HEK293T (cell line): ENCODE measurements at regions not wholly inside any gene's neighbourhood (a gene's known extent, or its start where the extent isn't known, plus 50 kb on each side); places are given as distances from the start of the nearest gene placed in this dataset.
A peak's percentile ranks its signal among the peaks of the same experiment; 100 is the strongest.

Experiments used
- CTCF ChIA-PET: fragments of 350-600 bp; formaldehyde crosslinking; extraction: SDS; loops from one replicate; lab custom pipeline; 2021; ENCODE audit warnings: antibody characterized with exemption, inconsistent platforms; lab: Yijun Ruan, JAX
- POLR2A ChIA-PET: fragments of 350-600 bp; formaldehyde crosslinking; extraction: SDS; loops from one replicate; lab custom pipeline; 2020; ENCODE audit warnings: antibody characterized with exemption, inconsistent platforms; lab: Yijun Ruan, JAX
- DNase-seq: peaks from one replicate; pipeline ENCODE4 v3.0.0; 2012; ENCODE audit warnings: mixed read lengths; ENCODE audit errors: extremely low spot score
- ARNT ChIP-seq: fragments of 450-650 bp; IDR thresholded peaks from 2 replicates; pipeline ENCODE4 v1.6.1; 2017; ENCODE audit warnings: mild to moderate bottlenecking
- BHLHE40 ChIP-seq: fragments of 450-650 bp; IDR thresholded peaks from 2 replicates; pipeline ENCODE4 v1.6.1; 2016; ENCODE audit warnings: mild to moderate bottlenecking, moderate library complexity, borderline replicate concordance
- CTBP1 ChIP-seq: fragments of 450-650 bp; IDR thresholded peaks from 2 replicates; pipeline ENCODE4 v1.6.1; 2016; ENCODE audit warnings: borderline replicate concordance
- ELF4 ChIP-seq: fragments of 450-650 bp; IDR thresholded peaks from 2 replicates; pipeline ENCODE4 v1.6.1; 2017; ENCODE audit warnings: antibody characterized with exemption
- FOXA1 ChIP-seq: fragments of 450-650 bp; IDR thresholded peaks from 2 replicates; pipeline ENCODE4 v1.6.1; 2016; ENCODE audit warnings: mild to moderate bottlenecking
- FOXK2 ChIP-seq: fragments of 450-650 bp; IDR thresholded peaks from 2 replicates; pipeline ENCODE4 v1.6.1; 2016; ENCODE audit warnings: mild to moderate bottlenecking
- FOXM1 ChIP-seq: fragments of 450-650 bp; IDR thresholded peaks from 2 replicates; pipeline ENCODE4 v1.6.1; 2017; ENCODE audit warnings: mild to moderate bottlenecking, borderline replicate concordance
- HDGF ChIP-seq: fragments of 450-650 bp; IDR thresholded peaks from 2 replicates; pipeline ENCODE4 v1.6.1; 2017; ENCODE audit warnings: antibody characterized with exemption, borderline replicate concordance
- L3MBTL2 ChIP-seq: fragments of 450-650 bp; conservative IDR thresholded peaks from 2 replicates; pipeline ENCODE4 v1.6.1; 2016; ENCODE audit warnings: mild to moderate bottlenecking
- LEF1 ChIP-seq: fragments of 450-650 bp; IDR thresholded peaks from 2 replicates; pipeline ENCODE4 v1.6.1; 2017; ENCODE audit warnings: mild to moderate bottlenecking, borderline replicate concordance
- NFRKB ChIP-seq: fragments of 450-650 bp; IDR thresholded peaks from 2 replicates; pipeline ENCODE4 v1.6.1; 2016; ENCODE audit warnings: mild to moderate bottlenecking, moderate library complexity
- SP1 ChIP-seq: fragments of 450-650 bp; IDR thresholded peaks from 2 replicates; pipeline ENCODE4 v1.6.1; 2017
- SUZ12 ChIP-seq: fragments of 450-650 bp; IDR thresholded peaks from 2 replicates; pipeline ENCODE4 v1.6.1; 2016; ENCODE audit warnings: mild to moderate bottlenecking
- TARDBP ChIP-seq: fragments of 450-650 bp; IDR thresholded peaks from 2 replicates; pipeline ENCODE4 v1.6.1; 2016
- ZNF384 ChIP-seq: fragments of 450-650 bp; IDR thresholded peaks from 2 replicates; pipeline ENCODE4 v1.6.1; 2016
- TF ChIP-seq, protein P1 (sequence below): fragments of 450-650 bp; IDR thresholded peaks from 2 replicates; pipeline ENCODE4 v1.6.1; 2016

- DNase-seq = no peak
- POLR2A ChIA-PET = no interaction called here
- TF ChIP-seq NFRKB = no peak
- CTCF ChIA-PET = interaction anchor here (0.6 kb wide), 1 partner anchor 685 kb away, joined by 3 read pairs; no protein-coding TSS in a partner anchor
These were observed 113.9 kb downstream of the NDUFA12 start for GRCh38 chr12:94889445-94890210.

- DNase-seq = no peak
- ChIA-PET POLR2A (no interaction called here), CTCF (no interaction called here)
- no peak for TF ChIP-seq TARDBP
- no peak for TF ChIP-seq SP1
- no peak for TF ChIP-seq LEF1
- TF ChIP-seq, protein P1, sequence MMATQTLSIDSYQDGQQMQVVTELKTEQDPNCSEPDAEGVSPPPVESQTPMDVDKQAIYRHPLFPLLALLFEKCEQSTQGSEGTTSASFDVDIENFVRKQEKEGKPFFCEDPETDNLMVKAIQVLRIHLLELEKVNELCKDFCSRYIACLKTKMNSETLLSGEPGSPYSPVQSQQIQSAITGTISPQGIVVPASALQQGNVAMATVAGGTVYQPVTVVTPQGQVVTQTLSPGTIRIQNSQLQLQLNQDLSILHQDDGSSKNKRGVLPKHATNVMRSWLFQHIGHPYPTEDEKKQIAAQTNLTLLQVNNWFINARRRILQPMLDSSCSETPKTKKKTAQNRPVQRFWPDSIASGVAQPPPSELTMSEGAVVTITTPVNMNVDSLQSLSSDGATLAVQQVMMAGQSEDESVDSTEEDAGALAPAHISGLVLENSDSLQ = no peak
- no peak for TF ChIP-seq FOXM1
- no peak for TF ChIP-seq NFRKB
- TF ChIP-seq ELF4 = no peak
- no peak for TF ChIP-seq FOXA1
- TF ChIP-seq BHLHE40 = no peak
- no peak for TF ChIP-seq CTBP1
- no peak for TF ChIP-seq ARNT
- TF ChIP-seq SUZ12 = no peak
- no peak for TF ChIP-seq HDGF
- no peak for TF ChIP-seq ZNF384
- no peak for TF ChIP-seq FOXK2
These were observed 124.0 kb downstream of the NDUFA12 start for GRCh38 chr12:94879542-94879941.

- ChIA-PET CTCF (interaction anchor here (0.5 to 1.9 kb wide), 15 partner anchors 10 to 1455 kb away, joined by 3 to 7 read pairs (median 4); partner anchors contain the start of gene NDUFA12), POLR2A (interaction anchor here (1.0 kb wide), 1 partner anchor 57 kb away, joined by 3 read pairs; no protein-coding TSS in a partner anchor)
- peak; percentile 40 for DNase-seq
- no peak for TF ChIP-seq CTBP1
- TF ChIP-seq FOXM1 = no peak
- TF ChIP-seq TARDBP = no peak
- TF ChIP-seq SUZ12 = no peak
- no peak for TF ChIP-seq BHLHE40
- no peak for TF ChIP-seq NFRKB
- no peak for TF ChIP-seq SP1
- TF ChIP-seq ZNF384 = no peak
- no peak for TF ChIP-seq ARNT
- TF ChIP-seq FOXK2 = no peak
- no peak for TF ChIP-seq LEF1
- no peak for TF ChIP-seq L3MBTL2
- TF ChIP-seq ELF4 = no peak
- TF ChIP-seq, protein P1 = no peak
- TF ChIP-seq HDGF = no peak
- no peak for TF ChIP-seq FOXA1
These were observed 128.0 kb downstream of the NDUFA12 start for GRCh38 chr12:94875525-94875924.

DNA sequence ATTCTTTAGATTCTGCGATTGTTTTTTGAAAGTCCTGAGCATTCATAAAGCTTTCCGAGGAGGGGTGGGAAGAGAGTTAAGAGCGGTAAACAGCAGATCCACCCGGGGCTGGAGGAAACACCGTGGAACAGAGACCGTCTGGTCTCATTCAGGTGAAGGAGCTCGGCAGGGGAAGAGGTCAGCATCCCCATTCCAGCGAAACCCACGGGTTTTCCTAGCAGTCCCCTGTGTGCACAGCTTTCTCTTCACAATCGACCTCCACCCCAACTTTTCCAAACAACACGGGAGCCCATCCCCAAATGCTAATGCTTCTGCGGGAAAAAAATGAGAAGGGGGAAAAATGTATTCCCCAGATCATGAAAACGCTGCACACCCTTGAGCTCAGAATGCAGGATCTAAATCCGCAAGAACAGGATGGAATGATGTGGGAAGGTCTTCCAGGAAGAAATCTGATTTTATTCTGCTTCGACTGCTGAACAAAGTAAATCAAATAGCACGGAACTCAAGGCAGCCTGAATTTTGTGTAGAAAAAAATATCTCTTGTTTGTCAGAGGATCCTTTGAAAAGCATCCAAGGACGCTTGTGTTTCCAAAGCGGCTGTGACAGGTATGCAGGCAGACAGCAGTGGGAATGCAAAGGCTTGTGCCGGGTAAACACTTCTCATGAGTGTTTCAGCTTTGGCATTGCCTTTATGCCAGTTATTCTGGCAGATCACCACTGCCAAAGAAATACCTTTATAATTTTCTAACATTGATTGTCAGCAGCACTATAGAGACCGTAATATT is 128.8 kb downstream of the NDUFA12 start:
- ChIA-PET CTCF (interaction anchor here (0.5 to 1.9 kb wide), 9 partner anchors 11 to 1454 kb away, joined by 3 to 7 read pairs (median 5); partner anchors contain the start of gene NDUFA12), POLR2A (interaction anchor here (1.0 to 1.3 kb wide), 2 partner anchors 56 to 82 kb away, joined by 3 to 4 read pairs; no protein-coding TSS in a partner anchor)
- no peak for DNase-seq
- no peak for TF ChIP-seq NFRKB
- no peak for TF ChIP-seq FOXK2
- TF ChIP-seq FOXA1 = no peak
- no peak for TF ChIP-seq TARDBP
- TF ChIP-seq BHLHE40 = no peak
- no peak for TF ChIP-seq HDGF
- no peak for TF ChIP-seq LEF1
- TF ChIP-seq, protein P1 = no peak
- no peak for TF ChIP-seq ARNT
- TF ChIP-seq ZNF384 = no peak
- no peak for TF ChIP-seq CTBP1
- no peak for TF ChIP-seq FOXM1
- TF ChIP-seq SUZ12 = no peak
- TF ChIP-seq L3MBTL2 = no peak
- TF ChIP-seq ELF4 = no peak
- no peak for TF ChIP-seq SP1

- DNase-seq = no peak
- TF ChIP-seq SP1 (no peak), NFRKB (no peak), CTBP1 (no peak), ARNT (no peak), FOXK2 (no peak), SUZ12 (no peak), BHLHE40 (no peak), ZNF384 (no peak), LEF1 (no peak), FOXM1 (no peak), TARDBP (no peak), FOXA1 (no peak), L3MBTL2 (no peak), ELF4 (no peak), HDGF (no peak)
- TF ChIP-seq, protein P1 = no peak
- POLR2A ChIA-PET = interaction anchor here (0.8 to 1.6 kb wide), 4 partner anchors 42 to 130 kb away, joined by 3 to 4 read pairs (median 4); partner anchors contain the start of gene NDUFA12
- CTCF ChIA-PET = interaction anchor here (0.9 to 1.9 kb wide), 4 partner anchors 10 to 327 kb away, joined by 3 to 6 read pairs (median 4); no protein-coding TSS in a partner anchor
These were observed 129.6 kb downstream of the NDUFA12 start for GRCh38 chr12:94873734-94874517.
